DMS 273 (cell line): ENCODE measurements at regions not wholly inside any gene's neighbourhood (a gene's known extent, or its start where the extent isn't known, plus 50 kb on each side); places are given as distances from the start of the nearest gene placed in this dataset.

ENCODE experiments used
- DNase-seq: peaks from one replicate; lab custom pipeline; 2025; ENCODE audit not compliant: unreplicated experiment; lab: John Stamatoyannopoulos, UW

DNA sequence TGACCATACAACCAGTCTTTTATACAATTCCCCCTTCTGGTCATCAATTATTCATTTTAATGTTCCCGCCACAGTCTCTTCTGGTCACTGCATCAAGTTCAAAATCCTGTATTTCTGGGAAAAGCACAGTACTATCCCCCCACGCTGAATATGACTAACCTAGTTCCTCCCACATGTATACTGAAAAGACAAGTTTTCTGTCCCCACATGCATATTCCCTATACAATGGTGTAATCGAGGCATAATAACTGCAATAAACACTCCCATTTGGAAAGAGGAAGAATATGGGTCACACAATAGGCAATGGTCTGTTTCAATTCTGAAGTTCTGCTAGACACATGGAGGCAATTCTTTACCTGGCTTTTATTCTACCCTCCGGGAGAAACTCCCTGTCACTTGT, 344.9 kb downstream of the EFNA5 start:
- no peak for DNase-seq

DNA sequence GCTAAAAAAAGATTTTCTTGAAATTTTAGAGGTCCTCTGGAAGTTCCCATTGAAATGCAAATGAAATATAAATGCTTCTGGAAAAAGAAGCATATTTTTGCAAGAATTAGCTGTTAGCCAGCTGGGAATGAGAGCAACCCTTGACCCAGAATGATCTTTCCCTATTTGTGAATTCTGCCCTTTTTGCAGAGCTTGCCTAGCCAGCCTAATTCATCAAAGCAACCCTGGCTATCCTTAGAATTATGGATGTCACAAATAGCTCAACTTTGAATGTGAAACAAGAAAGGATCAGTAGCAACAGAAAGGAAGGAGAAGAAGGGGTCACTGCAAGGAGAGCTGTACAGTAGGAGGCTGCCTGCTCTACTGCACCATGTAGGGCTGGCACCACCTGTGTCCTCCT, 345.9 kb downstream of the EFNA5 start:
- DNase-seq, result no peak

DNA sequence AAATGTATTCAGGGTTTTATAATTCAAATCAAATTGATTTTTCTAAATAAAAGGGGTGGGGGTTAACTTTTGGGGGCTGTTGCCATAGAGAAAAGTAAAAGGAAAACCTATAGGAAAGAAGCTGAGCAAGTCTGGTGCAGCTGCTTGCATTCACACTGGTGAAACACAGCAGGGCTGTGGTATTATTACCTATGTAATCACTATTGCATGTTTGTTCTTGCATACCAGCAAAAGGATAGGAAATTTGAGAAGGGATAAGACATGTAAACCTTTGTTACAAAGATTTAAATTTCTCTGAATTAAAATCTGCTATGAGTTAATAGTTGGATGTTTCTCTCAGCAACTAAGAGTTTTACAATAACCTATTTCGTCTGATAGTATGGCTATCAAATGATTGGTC, 346.7 kb downstream of the EFNA5 start:
- DNase-seq, result peak; percentile 4

DNA sequence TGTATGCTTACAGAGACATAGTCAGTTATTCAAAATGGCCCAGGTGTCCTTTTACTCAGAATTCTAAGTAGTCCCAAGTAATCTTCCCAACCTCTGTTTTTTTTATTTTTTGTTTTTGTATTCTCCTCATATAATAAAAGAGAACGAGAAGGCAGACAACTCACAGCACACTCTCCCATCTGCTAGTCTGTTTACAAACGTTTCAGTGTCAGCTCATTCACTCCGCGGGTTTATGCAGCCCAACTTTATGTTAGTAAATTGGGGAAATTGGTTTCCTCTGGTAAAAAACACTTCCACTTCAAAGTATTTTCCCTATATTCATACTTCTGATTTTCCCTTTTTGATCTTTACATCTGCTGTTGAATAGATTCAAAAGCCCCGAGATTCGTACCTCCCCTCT, 347.2 kb downstream of the EFNA5 start:
- DNase-seq, result no peak

DNA sequence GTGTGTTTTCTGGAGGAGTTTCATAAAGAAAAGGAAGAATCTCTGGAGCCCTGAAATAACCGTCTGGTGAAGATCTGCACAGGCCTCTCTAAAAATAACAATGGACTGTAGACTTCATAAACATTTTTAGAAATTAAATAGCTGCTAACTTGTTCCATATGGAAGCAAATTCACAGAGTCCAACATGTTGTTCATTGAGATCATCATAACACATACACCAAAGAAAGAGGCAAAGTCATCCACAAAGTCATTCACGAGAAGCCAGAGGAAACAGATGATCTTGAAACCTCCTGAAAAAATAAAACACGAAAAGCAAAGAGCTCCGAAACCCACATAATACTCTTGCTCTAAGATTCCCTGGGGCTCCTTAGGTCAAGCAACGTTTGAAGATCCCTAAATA, 347.8 kb downstream of the EFNA5 start:
- no peak for DNase-seq

DNA sequence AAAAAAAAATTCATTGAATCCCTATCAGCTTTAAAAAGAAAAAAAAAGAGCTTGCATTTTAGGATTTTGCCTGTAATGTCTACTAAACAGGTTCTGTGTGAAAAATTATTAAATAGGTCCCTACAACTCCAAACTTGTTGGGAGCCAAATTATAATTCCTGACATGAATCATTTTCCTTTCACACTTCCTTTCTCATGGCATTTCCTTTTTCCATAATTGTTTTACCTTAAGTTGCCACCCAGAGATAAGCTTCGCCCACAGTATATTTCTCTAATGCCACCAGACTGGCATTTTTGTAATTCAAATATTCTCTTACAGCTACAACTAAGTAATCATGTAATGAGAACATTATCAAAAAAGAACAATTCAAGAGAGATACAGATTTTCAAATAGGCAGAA, 348.8 kb downstream of the EFNA5 start:
- no peak for DNase-seq

DNA sequence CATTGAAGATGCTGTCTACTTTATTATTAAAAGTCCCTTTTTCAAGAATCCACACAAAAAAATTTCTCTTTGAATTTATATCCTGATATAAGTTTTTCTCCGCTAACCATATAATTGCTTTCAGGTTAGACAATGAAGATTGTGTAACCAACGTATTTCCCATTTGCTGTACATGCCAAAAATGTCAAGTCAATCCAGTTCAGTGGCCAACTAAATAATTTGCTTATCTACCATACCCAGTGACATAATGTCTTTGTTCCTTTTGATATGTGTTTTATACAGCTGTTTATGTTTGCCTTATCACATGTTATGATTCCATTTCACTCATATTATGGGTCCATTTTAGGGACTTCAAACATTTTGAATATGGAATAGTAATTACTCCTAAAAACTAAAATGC, 349.9 kb downstream of the EFNA5 start:
- no peak for DNase-seq

DNA sequence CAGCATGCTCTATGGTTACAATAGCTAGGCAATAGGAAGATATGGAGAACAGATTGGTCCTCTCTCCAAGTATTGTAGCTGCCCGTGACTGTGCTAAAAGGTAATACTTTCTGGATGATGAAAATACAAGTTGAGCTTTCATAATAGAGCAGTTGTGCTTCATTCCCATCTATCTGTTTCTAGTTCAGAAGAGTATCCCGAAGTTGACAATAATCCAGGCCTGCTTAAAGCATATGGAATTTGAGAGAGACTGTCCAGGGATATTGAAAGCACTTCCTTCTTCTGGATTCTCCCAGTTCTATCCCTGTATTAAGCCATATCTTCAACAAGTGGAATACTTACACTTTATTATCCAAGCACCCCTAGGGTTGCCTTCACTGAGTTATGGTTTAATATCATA, 350.4 kb downstream of the EFNA5 start:
- peak; percentile 9 for DNase-seq

DNA sequence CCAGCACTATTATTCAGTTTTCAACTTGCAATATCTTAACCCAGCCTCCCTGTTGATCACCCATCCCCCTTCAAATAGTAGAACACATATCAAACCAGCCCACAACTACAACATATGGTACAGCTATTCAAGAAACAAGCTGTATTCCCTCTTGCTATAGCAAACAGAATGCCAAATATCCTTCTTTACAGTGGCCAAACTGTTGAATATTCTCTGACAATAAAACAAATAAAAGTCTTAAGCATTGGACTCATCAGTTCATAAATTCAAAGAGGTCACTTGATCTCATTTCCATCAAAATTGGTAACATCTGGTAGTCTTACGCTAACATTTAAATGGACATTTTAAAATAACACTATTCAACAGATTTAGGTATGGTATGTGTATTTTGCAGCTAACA, 350.8 kb downstream of the EFNA5 start:
- peak; percentile 11 for DNase-seq

DNA sequence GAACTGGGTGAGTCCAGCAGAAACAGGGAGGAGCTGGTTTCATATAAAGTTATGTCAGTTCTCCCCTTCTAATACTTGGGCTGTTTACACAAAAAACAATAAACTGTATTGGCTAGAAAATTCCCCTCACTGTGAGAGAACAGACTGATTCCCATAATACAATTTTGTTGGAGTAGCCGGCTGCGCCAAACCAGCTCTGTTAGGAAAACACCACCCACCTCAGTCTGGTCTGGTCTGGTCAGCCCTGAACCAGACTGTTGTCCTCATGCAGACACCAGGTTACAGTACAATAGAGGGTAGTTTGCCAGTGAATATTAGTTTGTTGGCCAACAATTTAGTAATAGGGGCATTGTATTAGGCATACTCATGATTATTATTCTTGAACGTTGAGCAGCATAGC, 356.4 kb downstream of the EFNA5 start:
- no peak for DNase-seq

DNA sequence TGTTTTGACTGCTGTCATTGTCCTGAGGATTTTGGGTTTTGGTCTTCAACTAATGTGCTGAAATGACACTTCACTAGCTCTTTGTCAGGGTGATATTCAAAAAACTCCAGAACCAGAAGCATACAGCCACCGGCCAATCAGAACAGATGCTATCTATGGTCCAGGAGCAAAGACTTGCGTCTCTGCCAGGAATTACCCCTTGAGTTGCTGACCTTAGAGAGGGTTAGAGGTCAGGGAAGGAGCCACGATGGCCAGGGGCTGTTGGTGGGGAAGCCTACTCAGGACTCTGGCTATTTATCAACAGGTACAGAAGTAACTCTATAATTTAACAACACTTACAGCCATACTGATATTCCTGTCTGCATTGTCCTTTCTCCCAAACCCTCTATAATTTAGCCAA, 356.8 kb downstream of the EFNA5 start:
- no peak for DNase-seq

DNA sequence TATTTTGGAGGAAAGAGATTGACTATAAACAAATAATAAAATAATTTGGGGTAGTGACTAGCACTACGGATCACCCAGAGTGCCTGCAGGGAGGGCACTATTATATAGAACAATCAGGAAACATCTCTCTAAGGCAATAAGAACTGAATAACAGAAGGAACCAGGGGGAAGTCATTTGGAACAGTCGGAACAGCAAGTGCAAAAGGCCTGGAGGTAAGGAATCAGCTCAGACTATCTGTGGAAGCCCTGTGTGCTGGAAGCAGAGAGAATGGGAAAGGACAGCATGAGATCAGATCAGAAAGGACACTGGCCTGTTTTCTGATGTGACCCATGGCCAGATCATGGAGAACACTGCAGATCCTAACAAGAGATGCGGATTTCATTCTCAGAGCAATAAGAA, 357.6 kb downstream of the EFNA5 start:
- no peak for DNase-seq

DNA sequence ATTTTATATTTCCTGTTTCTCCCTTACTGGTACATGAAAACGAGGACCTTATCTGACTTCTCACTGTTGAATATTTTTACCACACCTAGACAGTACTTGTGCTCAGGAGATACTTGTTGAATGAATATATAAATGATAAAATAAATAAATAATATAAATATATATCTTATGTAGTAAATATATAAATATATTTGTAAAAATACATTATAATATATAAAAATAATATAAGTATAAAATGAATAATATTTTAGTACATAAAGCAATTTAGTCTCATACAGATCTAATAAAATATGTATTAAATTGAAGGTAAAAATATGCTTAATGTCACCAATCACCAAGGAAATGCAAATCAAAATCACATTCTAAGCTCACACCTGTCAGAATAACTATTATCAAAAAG, 360.6 kb downstream of the EFNA5 start:
- DNase-seq, result no peak

DNA sequence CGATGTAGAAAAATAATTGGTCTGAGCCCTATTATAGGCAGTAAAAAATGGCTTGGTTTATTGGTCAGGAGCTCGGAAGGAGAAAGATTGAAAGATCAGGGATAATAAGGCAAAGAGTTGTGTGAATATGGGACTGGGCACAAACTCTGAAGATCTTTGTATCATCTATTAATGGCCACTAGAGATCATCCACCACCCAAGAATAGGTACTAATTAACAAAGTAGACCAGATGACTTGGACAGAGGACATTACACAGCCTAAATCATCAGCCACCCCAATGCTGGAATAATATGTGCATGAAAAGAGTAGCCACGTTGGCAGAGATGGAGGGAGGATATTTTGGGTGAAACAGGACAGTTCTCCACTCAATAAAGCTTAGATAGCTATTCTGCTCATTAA, 364.1 kb downstream of the EFNA5 start:
- no peak for DNase-seq

DNA sequence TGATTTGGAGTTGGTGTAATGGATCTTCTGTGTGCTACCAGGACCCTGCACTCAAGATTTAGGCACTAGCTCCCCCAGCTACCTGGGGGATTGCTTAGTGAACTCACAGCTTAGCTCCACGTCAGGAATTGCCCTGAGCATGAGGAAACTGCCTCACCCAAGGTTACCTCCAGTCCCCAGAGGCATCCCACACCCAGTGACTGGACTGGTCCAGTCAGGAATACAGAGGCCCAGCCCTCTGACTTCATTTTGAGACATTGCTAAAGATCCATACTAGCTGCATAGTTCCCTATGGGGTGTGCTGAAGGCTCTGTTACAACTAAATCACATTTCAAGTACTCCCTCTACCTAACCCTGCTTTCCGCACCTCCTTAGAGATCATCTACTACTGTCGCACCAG, 364.7 kb downstream of the EFNA5 start:
- no peak for DNase-seq

DNA sequence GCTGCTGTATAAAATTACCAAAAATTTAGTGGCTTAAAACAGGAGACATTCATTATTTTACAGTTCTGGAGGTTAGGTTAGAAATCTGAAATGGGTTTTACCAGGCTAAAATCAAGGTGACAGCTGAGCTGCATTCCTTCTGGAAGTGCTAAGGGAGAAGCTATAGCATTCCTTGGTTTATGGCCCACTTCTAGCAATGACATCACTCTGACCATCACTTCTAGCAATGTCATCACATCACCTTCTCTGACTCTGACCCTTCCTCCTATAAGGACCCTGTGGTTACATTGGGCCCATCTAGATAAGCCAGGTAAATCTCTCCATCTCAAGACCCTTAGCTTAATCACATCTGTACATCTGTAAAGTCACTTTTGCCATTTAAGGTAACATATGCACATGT, 366.1 kb downstream of the EFNA5 start:
- DNase-seq, result no peak

DNA sequence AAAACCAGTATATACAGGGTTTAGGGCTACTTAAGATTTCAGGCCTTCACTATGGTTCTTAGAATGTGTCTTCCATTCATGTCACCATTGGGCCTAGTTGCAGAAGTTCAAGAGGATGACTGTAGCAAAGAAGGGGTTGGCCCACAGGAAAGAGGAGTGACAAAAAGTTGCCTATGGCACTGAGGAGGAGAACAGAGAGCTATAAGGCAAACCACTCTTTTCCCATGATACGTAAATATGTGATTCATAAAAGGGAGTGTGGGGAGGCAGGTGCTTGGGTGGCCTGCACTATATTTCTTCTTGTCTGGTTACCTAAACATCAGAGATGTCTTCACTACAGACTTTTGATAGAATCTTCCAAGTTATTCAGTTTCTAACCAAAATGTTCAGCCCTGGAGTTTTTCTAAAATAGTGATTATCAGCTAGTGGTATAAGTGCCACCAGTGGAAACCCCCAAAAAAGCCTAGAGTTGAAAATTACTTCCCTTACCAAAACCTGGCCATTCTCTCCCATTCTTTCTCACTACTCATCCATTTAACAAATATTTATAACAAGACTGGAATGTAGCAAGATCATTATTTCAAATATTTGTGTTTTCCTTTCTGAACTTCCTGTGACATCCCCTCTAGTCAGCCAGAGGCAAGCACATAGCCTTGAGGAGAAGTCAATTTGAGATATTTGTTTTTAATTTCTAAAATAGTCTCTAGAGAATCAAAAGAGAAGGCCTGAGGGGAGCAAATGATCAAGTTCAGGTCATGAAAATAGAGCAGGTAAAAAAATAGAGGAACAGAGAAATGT, 367.4 kb downstream of the EFNA5 start:
- DNase-seq, result no peak

DNA sequence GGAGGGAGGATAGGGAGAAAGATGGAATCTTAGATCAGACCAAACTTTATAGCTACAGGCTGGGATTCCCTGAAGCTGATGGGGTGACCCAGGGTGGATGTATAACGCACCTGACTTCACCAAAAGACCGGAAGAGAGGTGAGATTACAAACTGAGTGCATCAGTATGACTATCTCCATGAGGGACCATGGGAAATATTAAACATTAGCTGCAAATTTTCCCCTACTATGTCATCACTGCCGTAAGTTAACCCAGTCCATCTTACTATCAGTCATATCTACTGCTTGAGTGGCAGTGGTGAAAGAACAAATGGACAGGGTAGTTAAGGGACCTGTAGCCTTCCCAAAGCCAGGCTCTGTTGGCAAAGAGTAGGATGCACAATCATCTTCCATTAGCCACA, 368.3 kb downstream of the EFNA5 start:
- no peak for DNase-seq

DNA sequence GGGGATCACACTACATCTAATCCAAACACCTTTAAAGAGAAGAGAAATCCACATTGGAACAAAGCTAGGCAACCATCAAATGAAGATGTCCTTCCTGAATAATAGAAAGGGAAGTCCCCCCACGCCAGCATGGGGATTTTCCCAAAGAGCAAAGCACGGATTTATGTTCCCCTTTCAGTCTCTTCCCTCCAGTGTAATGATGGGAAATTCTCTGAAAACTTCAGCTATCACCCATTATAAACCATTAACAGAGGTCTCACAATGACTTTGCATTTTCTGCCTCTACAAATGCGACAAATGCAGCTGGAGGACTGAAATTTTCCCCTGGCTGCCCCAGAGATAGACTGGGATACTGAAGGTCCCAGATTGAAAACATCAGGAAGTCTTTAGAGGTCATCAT, 368.7 kb downstream of the EFNA5 start:
- DNase-seq, result no peak

DNA sequence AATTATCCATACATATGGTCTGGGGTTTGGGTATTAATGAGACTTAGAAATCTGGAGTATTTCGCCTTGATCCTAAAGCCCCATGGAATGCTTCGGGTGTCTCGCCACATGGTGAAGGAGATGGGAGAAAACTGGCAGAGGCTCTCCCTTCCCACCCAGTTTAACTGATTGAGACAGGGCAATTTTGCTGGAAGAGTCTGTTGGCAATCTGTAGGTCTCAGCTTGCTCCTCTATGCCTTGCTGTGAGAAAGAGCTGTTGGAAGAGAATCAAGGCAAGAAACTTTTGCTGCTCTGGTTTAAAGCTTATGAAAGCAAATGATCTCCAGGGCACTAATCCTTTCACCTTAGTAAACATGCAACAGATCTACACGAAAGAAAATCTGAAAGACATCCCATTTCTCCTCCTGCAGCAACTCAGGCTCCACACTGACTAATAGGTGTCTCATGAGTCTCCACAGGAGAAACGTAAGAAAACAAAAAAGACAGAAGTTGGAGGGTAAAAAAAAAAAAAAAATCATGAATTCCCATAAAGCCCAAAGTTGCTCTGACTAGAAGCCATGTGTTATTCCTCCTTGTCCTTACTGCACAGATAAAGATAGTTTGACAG, 369.9 kb downstream of the EFNA5 start:
- no peak for DNase-seq

DNA sequence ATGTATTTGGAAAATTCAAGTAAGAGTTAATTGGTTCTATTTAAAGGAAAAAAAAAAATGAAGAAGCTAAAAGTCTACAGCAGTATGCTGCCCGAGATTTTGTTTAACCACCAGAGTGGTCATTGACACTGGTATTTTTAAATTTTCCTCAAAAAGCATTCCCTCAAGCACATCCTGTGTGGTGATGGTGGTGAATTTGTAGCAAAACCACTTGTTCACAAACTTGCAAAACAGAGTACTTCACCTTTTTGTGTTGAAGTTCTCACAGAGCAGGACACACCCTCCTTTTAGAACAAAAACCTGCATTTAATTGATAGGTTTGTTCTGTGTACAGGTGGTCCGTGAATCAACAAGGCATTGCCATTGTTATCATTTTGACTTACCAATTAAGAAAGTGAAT, 374.2 kb downstream of the EFNA5 start:
- no peak for DNase-seq

DNA sequence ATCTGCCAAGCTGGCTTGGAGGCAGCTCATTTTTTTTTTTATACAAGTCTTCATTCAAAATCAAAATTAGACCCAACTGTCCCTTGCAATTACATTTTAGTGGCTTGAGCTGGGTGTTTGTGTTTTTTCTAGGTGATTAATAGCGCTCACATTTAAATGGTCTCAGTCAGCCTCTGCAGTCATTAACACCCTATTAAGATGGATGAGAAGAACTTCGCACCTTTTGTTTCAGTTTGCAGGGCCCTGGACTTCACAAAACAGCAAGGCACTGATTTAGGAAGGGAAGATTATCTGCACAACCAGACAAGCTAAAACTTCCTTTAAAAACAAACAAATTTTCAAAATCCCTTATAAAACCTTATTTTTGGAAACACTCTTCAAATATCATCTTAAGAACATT, 374.8 kb downstream of the EFNA5 start:
- no peak for DNase-seq

DNA sequence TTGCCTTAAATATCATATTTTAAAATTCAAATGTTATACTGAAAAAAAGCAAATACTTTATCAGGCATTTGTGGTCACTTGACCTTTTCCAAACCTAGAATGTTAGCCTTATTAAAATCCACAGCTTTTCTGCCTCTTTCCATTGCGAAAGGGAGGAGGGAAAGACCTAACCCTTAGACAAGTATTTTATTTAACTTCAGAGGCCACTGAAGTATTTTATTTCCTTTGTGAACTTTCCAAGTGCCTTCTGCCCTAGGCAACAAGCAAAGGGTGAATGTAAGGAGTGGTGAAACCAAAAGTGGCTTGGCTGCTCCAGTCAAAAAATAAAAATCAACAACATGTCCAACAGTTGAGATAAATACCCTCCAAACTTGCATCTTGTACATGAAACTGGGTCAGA, 376.1 kb downstream of the EFNA5 start:
- no peak for DNase-seq
